Tibial nerve (tissue), 3 donors: ENCODE measurements at regions not wholly inside any gene's neighbourhood (a gene's known extent, or its start where the extent isn't known, plus 50 kb on each side); places are given as distances from the start of the nearest gene placed in this dataset.

Experiments used
- CTCF ChIP-seq, 5 experiments: fragments of 200-600 bp in 3 of 5; fragments of 450-650 bp in 2 of 5; sonication (generic) in 3 of 5; IDR thresholded peaks; one replicate each; pipeline ENCODE4 v1.5.1; 2016 to 2019; ENCODE audit warnings: antibody characterized with exemption in 5 of 5, mild to moderate bottlenecking in 3 of 5, moderate library complexity in 2 of 5
- POLR2A ChIP-seq, 2 donors: fragments of 450-650 bp; IDR thresholded peaks; one replicate each; pipeline ENCODE4 v1.6.1; 2017; ENCODE audit warnings: antibody characterized with exemption in 2 of 2, mild to moderate bottlenecking in 2 of 2, moderate library complexity in 2 of 2

GRCh38 chr7:12117170-12117569 is 93.9 kb upstream of the TMEM106B start:
- TF ChIP-seq CTCF (IDR thresholded peaks at IDR 0.05): no peak
- no peak for TF ChIP-seq POLR2A (IDR thresholded peaks at IDR 0.05)
